Keratinocyte (primary cell): ENCODE measurements at regions not wholly inside any gene's neighbourhood (a gene's known extent, or its start where the extent isn't known, plus 50 kb on each side); places are given as distances from the start of the nearest gene placed in this dataset.
"Not testable (repeated sequence)": the region's sequence is repeated elsewhere in the genome, so short reads cannot be mapped to it uniquely, and the experiment has no call there.

ENCODE experiments used
- DNase-seq: peaks from one replicate; pipeline ENCODE4 v3.0.0-alpha.2; 2011; ENCODE audit warnings: low read depth, missing footprints, low spot score
- FAIRE-seq: peaks from 2 replicates; lab custom pipeline; 2011; peaks lifted over from hg19 to GRCh38; lab: Jason Lieb, UNC
- H2AFZ ChIP-seq: 2 replicates; pipeline ENCODE4 v1.6.0; 2012; ENCODE audit warnings: low read length, control low read depth, inconsistent platforms; ENCODE audit not compliant: control insufficient read depth
- H3K27ac ChIP-seq: 2 replicates; pipeline ENCODE4 v1.5.1; 2011; ENCODE audit warnings: low read length; ENCODE audit not compliant: control insufficient read depth, insufficient read depth
- H3K27me3 ChIP-seq: 3 replicates; pipeline ENCODE4 v1.6.0; 2011; ENCODE audit warnings: low read length; ENCODE audit not compliant: control insufficient read depth, insufficient read depth; ENCODE audit errors: extremely low read depth
- H3K36me3 ChIP-seq, 2 experiments: 2 replicates in 1 of 2; 3 replicates in 1 of 2; pipeline ENCODE4 v1.5.1; 2011; ENCODE audit warnings: low read length in 2 of 2, mild to moderate bottlenecking in 1 of 2; ENCODE audit not compliant: control insufficient read depth in 2 of 2, insufficient read depth in 2 of 2; ENCODE audit errors: extremely low read depth in 1 of 2
- H3K4me1 ChIP-seq: 3 replicates; pipeline ENCODE4 v1.5.1; 2011; ENCODE audit warnings: low read length; ENCODE audit not compliant: control insufficient read depth, insufficient read depth; ENCODE audit errors: extremely low read depth
- H3K4me2 ChIP-seq: 3 replicates; pipeline ENCODE4 v1.6.0; 2011; ENCODE audit warnings: low read depth, low read length; ENCODE audit not compliant: control insufficient read depth, insufficient read depth; ENCODE audit errors: extremely low read depth
- H3K4me3 ChIP-seq, 3 experiments: fragments of 200-600 bp in 1 of 3; sonication (generic) in 1 of 3; 2 replicates in 2 of 3; 3 replicates in 1 of 3; pipeline ENCODE4 v1.5.1; 2011 to 2016; ENCODE audit warnings: low read length in 3 of 3, mild to moderate bottlenecking in 3 of 3, control low read depth in 2 of 3, inconsistent platforms in 1 of 3, low read depth in 1 of 3, mixed read lengths in 1 of 3, mixed run types in 1 of 3, moderate library complexity in 1 of 3; ENCODE audit not compliant: control insufficient read depth in 2 of 3, insufficient read depth in 2 of 3; ENCODE audit errors: extremely low read depth in 1 of 3
- H3K79me2 ChIP-seq: 2 replicates; pipeline ENCODE4 v1.6.0; 2012; ENCODE audit warnings: low read length; ENCODE audit not compliant: control insufficient read depth, insufficient read depth
- H3K9ac ChIP-seq: 3 replicates; pipeline ENCODE4 v1.6.0; 2011; ENCODE audit warnings: low read length; ENCODE audit not compliant: control insufficient read depth, insufficient read depth; ENCODE audit errors: extremely low read depth
- H3K9me1 ChIP-seq: 3 replicates; pipeline ENCODE4 v1.6.0; 2011; ENCODE audit warnings: low read length; ENCODE audit not compliant: control insufficient read depth, insufficient read depth; ENCODE audit errors: extremely low read depth
- H3K9me3 ChIP-seq: 2 replicates; pipeline ENCODE4 v1.5.1; 2012; ENCODE audit warnings: low read depth, low read length; ENCODE audit not compliant: control insufficient read depth
- H4K20me1 ChIP-seq: 3 replicates; pipeline ENCODE4 v1.6.0; 2011; ENCODE audit warnings: low read length; ENCODE audit not compliant: control insufficient read depth, insufficient read depth; ENCODE audit errors: extremely low read depth
- EZH2 ChIP-seq: IDR thresholded peaks from one replicate; pipeline ENCODE4 v1.6.1; 2012; ENCODE audit warnings: inconsistent platforms, mild to moderate bottlenecking, low read length, moderate library complexity
- dilution Hi-C: fragments of 300-500 bp; cut with MboI; formaldehyde crosslinking; loops from one replicate; pipeline ENCODE4 v1.7.0; 2020; ENCODE audit warnings: low sequenced_read_pairs; ENCODE audit not compliant: extremely low pct_ligation_motif_present
- TF ChIP-seq, protein P1 (sequence below), 3 experiments: IDR thresholded peaks in 1 of 3; conservative IDR thresholded peaks in 1 of 3; optimal IDR thresholded peaks in 1 of 3; 2 replicates in 2 of 3; 3 replicates in 1 of 3; pipeline versions ENCODE3 to v1.5.1; 2011; ENCODE audit warnings: low read length in 3 of 3, mild to moderate bottlenecking in 3 of 3, moderate library complexity in 2 of 3, control low read depth in 1 of 3, inconsistent platforms in 1 of 3; ENCODE audit not compliant: insufficient read depth in 2 of 3; ENCODE audit errors: extremely low read depth in 1 of 3

- Histone ChIP-seq H3K79me2 (no peaks in the 10 kb centered on the region), H3K27me3 (no peaks in the 10 kb centered on the region), H3K9me1 (no peaks in the 10 kb centered on the region), H3K4me1 (peaks cover 3% of the 10 kb centered on the region), H3K36me3 (no peaks in the 10 kb centered on the region), H3K27ac (no peak overlapping the region), H3K4me3 (no peak overlapping the region), H3K9me3 (no peaks in the 10 kb centered on the region), H3K9ac (no peak overlapping the region), H2AFZ (no peak overlapping the region), H4K20me1 (no peaks in the 10 kb centered on the region), H3K4me2 (no peak overlapping the region)
- TF ChIP-seq, protein P1, sequence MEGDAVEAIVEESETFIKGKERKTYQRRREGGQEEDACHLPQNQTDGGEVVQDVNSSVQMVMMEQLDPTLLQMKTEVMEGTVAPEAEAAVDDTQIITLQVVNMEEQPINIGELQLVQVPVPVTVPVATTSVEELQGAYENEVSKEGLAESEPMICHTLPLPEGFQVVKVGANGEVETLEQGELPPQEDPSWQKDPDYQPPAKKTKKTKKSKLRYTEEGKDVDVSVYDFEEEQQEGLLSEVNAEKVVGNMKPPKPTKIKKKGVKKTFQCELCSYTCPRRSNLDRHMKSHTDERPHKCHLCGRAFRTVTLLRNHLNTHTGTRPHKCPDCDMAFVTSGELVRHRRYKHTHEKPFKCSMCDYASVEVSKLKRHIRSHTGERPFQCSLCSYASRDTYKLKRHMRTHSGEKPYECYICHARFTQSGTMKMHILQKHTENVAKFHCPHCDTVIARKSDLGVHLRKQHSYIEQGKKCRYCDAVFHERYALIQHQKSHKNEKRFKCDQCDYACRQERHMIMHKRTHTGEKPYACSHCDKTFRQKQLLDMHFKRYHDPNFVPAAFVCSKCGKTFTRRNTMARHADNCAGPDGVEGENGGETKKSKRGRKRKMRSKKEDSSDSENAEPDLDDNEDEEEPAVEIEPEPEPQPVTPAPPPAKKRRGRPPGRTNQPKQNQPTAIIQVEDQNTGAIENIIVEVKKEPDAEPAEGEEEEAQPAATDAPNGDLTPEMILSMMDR (optimal IDR thresholded peaks at IDR 0.05 in 1 of 3, IDR thresholded peaks at IDR 0.05 in 1 of 3, conservative IDR thresholded peaks at IDR 0.05 in 1 of 3; ENCODE audit: extremely low read depth in 1 of 3, insufficient read depth in 2 of 3, low read length in 3 of 3), result no peak
- no peak for TF ChIP-seq EZH2
- dilution Hi-C loops, result no loop called here
- no peak for DNase-seq
- no peak for FAIRE-seq
Measured at GRCh38 chr4:79676705-79677104, 268.7 kb upstream of the GK2 start.

DNA sequence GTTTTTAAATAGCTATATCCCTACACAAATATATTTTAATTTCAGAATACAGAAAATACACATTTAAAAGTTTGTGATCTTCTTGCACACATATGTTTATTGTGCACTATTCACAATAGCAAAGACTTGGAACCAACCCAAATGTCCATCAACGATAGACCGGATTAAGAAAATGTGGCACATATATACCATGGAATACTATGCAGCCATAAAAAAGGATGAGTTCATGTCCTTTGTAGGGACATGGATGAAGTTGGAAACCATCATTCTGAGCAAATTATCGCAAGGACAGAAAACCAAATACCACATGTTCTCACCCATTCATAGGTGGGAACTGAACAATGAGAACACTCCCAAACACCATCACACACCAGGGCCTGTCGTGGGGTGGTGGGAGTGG is 266.9 kb upstream of the GK2 start:
- H3K4me1 ChIP-seq, H4K20me1 ChIP-seq, H3K79me2 ChIP-seq, H3K4me3 ChIP-seq, H2AFZ ChIP-seq, H3K9me3 ChIP-seq, dilution Hi-C loops, H3K4me2 ChIP-seq, FAIRE-seq, DNase-seq, H3K27me3 ChIP-seq, H3K27ac ChIP-seq, H3K36me3 ChIP-seq, H3K9ac ChIP-seq, H3K9me1 ChIP-seq: not testable (repeated sequence)

DNA sequence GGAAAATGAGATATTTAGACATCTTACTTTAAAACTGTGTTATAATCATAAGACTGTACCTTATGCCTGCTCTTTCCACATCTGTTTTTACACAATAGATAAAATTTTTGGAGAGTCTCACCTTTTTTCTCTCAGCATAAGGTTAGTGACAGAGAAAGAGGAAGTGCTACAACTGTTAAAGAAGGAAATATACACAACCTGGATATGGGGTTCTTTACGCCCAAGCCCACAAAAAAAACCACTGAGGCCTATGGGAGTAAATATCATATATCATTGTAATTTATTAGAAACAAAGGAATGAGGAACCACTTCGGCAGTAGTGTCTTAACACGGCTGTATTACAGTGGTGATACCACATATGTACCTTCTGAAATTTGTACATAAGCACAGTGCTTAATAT is 265.9 kb upstream of the GK2 start:
- Histone ChIP-seq H3K36me3 (no peaks in the 10 kb centered on the region), H3K9me1 (no peaks in the 10 kb centered on the region), H3K4me1 (peaks cover 3% of the 10 kb centered on the region), H3K79me2 (no peaks in the 10 kb centered on the region), H3K4me3 (no peak overlapping the region), H3K9ac (no peak overlapping the region), H3K9me3 (no peaks in the 10 kb centered on the region), H4K20me1 (no peaks in the 10 kb centered on the region), H2AFZ (no peak overlapping the region), H3K27ac (no peak overlapping the region), H3K27me3 (no peaks in the 10 kb centered on the region), H3K4me2 (no peak overlapping the region)
- TF ChIP-seq, protein P1 (optimal IDR thresholded peaks at IDR 0.05 in 1 of 3, IDR thresholded peaks at IDR 0.05 in 1 of 3, conservative IDR thresholded peaks at IDR 0.05 in 1 of 3; ENCODE audit: extremely low read depth in 1 of 3, insufficient read depth in 2 of 3, low read length in 3 of 3), result no peak
- no peak for TF ChIP-seq EZH2
- dilution Hi-C loops, result no loop called here
- FAIRE-seq (no peak), DNase-seq (no peak)
